Lower leg skin (tissue), 3 donors: ENCODE measurements at regions not wholly inside any gene's neighbourhood (a gene's known extent, or its start where the extent isn't known, plus 50 kb on each side); places are given as distances from the start of the nearest gene placed in this dataset.

Source experiments
- CTCF ChIP-seq, 3 donors: fragments of 450-650 bp; IDR thresholded peaks; one replicate each; pipeline ENCODE4 v1.5.1; 2016; ENCODE audit warnings: antibody characterized with exemption in 3 of 3, mild to moderate bottlenecking in 3 of 3, moderate library complexity in 2 of 3
- POLR2A ChIP-seq, 2 donors: fragments of 450-650 bp; IDR thresholded peaks; one replicate each; pipeline ENCODE4 v1.6.1; 2016 to 2017; ENCODE audit warnings: antibody characterized with exemption in 2 of 2, mild to moderate bottlenecking in 1 of 2, moderate library complexity in 1 of 2

- TF ChIP-seq CTCF (IDR thresholded peaks at IDR 0.05) (no peak), POLR2A (IDR thresholded peaks at IDR 0.05) (no peak)
Measured at GRCh38 chr17:31593806-31594205, 202.3 kb downstream of the RAB11FIP4 start.
